ENCODE measurements at regions not wholly inside any gene's neighbourhood (a gene's known extent, or its start where the extent isn't known, plus 50 kb on each side); places are given as distances from the start of the nearest gene placed in this dataset.

DNA sequence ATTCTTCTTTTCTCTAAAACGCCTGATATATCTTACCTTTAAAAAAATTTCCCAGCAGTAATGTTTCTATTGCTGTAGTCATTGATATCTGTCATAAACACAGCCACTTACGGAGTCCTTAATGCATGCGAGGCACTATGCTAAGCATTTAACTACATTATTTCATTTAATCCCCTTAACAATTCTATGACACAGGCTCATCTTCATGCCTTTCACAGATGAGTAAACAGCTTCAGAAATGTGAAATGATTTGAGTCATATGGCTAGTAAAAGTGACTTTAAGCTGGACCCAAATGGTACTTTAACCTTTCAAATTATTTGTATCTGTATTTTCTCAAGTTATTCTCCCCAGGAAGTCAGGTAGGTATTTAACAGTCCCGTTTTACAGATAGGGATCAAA is 125.1 kb upstream of the FGGY start:
- no peaks in the 10 kb centered on the region for H3K9me3 ChIP-seq (ENCODE audit: low read depth, low read length)
- no peak overlapping the region for H3K4me2 ChIP-seq (ENCODE audit: insufficient read depth, low read length)
- no peak overlapping the region for H3K27ac ChIP-seq (ENCODE audit: low read depth, low read length)
- no peak for DNase-seq (ENCODE audit: insufficient read length, low spot score, missing footprints)
- no peaks in the 10 kb centered on the region for H3K36me3 ChIP-seq (ENCODE audit: insufficient read depth, low read length)
- no peak overlapping the region for H3K4me3 ChIP-seq (ENCODE audit: insufficient read depth, low read length)
- TF ChIP-seq CTCF (IDR thresholded peaks at IDR 0.05; ENCODE audit: extremely low read depth, low read depth, low read length): no peak
- H3K4me1 ChIP-seq (ENCODE audit: insufficient read depth, low read length): peaks cover 11% of the 10 kb centered on the region
- H3K27me3 ChIP-seq (ENCODE audit: insufficient read depth, low read length): no peaks in the 10 kb centered on the region
- no peaks in the 10 kb centered on the region for H4K20me1 ChIP-seq (ENCODE audit: insufficient read depth, low read length)
- no peak overlapping the region for H2AFZ ChIP-seq (ENCODE audit: low read length)
- H3K79me2 ChIP-seq (ENCODE audit: insufficient read depth, low read length): no peaks in the 10 kb centered on the region

DNA sequence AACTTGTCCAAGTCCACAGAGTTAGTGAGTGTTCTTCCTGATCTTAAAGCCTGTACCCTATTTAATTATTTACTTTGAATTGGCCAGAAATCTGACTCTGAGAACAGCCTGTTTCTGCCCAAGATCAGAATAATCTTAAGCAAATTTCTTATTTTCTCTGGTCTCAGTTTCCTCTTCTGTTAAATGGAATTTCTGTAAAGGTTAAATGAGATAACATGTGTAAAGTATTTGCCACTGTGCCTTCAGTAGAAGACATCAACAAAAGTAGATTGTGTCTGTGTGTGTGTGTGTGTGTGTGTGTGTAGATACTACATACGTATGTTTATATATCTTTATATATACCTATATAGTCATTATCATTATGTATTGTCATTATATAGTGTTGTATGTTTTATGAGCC is 124.2 kb upstream of the FGGY start:
- no peak overlapping the region for H2AFZ ChIP-seq (ENCODE audit: low read length)
- H3K9me3 ChIP-seq (ENCODE audit: low read depth, low read length): no peaks in the 10 kb centered on the region
- TF ChIP-seq CTCF (IDR thresholded peaks at IDR 0.05; ENCODE audit: extremely low read depth, low read depth, low read length): no peak
- no peak overlapping the region for H3K27ac ChIP-seq (ENCODE audit: low read depth, low read length)
- H3K4me2 ChIP-seq (ENCODE audit: insufficient read depth, low read length): no peak overlapping the region
- peaks cover 11% of the 10 kb centered on the region for H3K4me1 ChIP-seq (ENCODE audit: insufficient read depth, low read length)
- H3K4me3 ChIP-seq (ENCODE audit: insufficient read depth, low read length): no peak overlapping the region
- DNase-seq (ENCODE audit: insufficient read length, low spot score, missing footprints): no peak
- H3K27me3 ChIP-seq (ENCODE audit: insufficient read depth, low read length): no peaks in the 10 kb centered on the region
- no peaks in the 10 kb centered on the region for H4K20me1 ChIP-seq (ENCODE audit: insufficient read depth, low read length)
- no peaks in the 10 kb centered on the region for H3K36me3 ChIP-seq (ENCODE audit: insufficient read depth, low read length)
- no peaks in the 10 kb centered on the region for H3K79me2 ChIP-seq (ENCODE audit: insufficient read depth, low read length)

DNA sequence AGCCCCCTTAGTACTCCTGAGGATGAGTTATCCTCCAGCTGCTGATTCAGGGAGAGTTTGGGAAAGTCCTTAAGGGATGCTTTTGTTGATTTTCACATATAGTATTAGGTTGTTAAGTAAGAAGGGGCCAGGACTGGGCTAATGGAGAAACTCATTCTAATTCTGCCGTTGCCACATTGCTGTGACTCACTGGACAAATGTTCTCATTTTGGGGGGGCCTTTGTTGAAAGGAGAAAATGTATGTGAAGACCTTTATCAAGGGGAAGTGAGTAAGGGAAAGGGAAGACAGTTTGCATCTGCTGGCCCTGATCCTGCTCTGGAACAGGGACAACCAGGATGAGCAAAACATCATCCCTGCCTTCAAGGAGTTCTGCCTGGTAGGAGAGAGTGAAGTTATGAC is 123.2 kb upstream of the FGGY start:
- Histone ChIP-seq H3K4me1 (ENCODE audit: insufficient read depth, low read length) (peaks cover 11% of the 10 kb centered on the region), H4K20me1 (ENCODE audit: insufficient read depth, low read length) (no peaks in the 10 kb centered on the region), H3K27ac (ENCODE audit: low read depth, low read length) (peak overlapping the region; percentile 40), H3K79me2 (ENCODE audit: insufficient read depth, low read length) (no peaks in the 10 kb centered on the region), H3K27me3 (ENCODE audit: insufficient read depth, low read length) (no peaks in the 10 kb centered on the region), H2AFZ (ENCODE audit: low read length) (peak overlapping the region; percentile 7), H3K4me2 (ENCODE audit: insufficient read depth, low read length) (peak overlapping the region; percentile 5), H3K36me3 (ENCODE audit: insufficient read depth, low read length) (no peaks in the 10 kb centered on the region), H3K9me3 (ENCODE audit: low read depth, low read length) (no peaks in the 10 kb centered on the region), H3K4me3 (ENCODE audit: insufficient read depth, low read length) (no peak overlapping the region)
- no peak for TF ChIP-seq CTCF (IDR thresholded peaks at IDR 0.05; ENCODE audit: extremely low read depth, low read depth, low read length)
- DNase-seq (ENCODE audit: insufficient read length, low spot score, missing footprints): peak; percentile 68

DNA sequence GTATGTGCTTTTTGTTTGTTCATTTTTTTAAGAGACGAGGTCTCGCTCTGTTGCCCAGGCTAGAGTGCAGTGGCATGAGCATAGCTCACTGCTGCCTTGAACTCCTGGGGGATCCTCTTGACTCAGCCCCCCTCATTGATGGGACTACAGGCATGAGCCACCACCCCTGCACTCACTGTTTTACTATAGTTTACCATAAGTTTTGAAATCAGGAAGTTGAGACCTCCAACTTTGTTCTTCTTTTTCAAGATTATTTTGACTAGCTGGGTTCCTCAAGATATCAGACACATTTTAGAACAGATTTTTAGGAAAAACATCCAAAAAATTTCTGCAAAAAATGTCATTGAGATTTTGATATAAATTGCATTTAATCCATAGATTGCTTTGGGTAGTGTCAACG is 120.4 kb upstream of the FGGY start:
- H3K4me3 ChIP-seq (ENCODE audit: insufficient read depth, low read length): no peak overlapping the region
- no peak for DNase-seq (ENCODE audit: insufficient read length, low spot score, missing footprints)
- H3K27me3 ChIP-seq (ENCODE audit: insufficient read depth, low read length): no peaks in the 10 kb centered on the region
- no peak overlapping the region for H3K4me2 ChIP-seq (ENCODE audit: insufficient read depth, low read length)
- peaks cover 11% of the 10 kb centered on the region for H3K4me1 ChIP-seq (ENCODE audit: insufficient read depth, low read length)
- no peak overlapping the region for H3K27ac ChIP-seq (ENCODE audit: low read depth, low read length)
- H3K9me3 ChIP-seq (ENCODE audit: low read depth, low read length): no peaks in the 10 kb centered on the region
- no peaks in the 10 kb centered on the region for H4K20me1 ChIP-seq (ENCODE audit: insufficient read depth, low read length)
- no peaks in the 10 kb centered on the region for H3K79me2 ChIP-seq (ENCODE audit: insufficient read depth, low read length)
- no peak overlapping the region for H2AFZ ChIP-seq (ENCODE audit: low read length)
- H3K36me3 ChIP-seq (ENCODE audit: insufficient read depth, low read length): no peaks in the 10 kb centered on the region
- no peak for TF ChIP-seq CTCF (IDR thresholded peaks at IDR 0.05; ENCODE audit: extremely low read depth, low read depth, low read length)

Measured in osteoblast (primary cell).